AG10803 (cell line): ENCODE measurements at regions not wholly inside any gene's neighbourhood (a gene's known extent, or its start where the extent isn't known, plus 50 kb on each side); places are given as distances from the start of the nearest gene placed in this dataset.
A peak's percentile ranks its signal among the peaks of the same experiment; 100 is the strongest.
"Not testable (repeated sequence)": the region's sequence is repeated elsewhere in the genome, so short reads cannot be mapped to it uniquely, and the experiment has no call there.

Experiments used
- DNase-seq: peaks from one replicate; pipeline ENCODE4 v3.0.0; 2010; ENCODE audit warnings: low read depth
- H3K4me3 ChIP-seq: 2 replicates; pipeline ENCODE4 v1.5.1; 2011; ENCODE audit warnings: mild to moderate bottlenecking, low read length, control low read depth
- CTCF ChIP-seq: conservative IDR thresholded peaks from 2 replicates; pipeline ENCODE4 v1.5.1; 2011; ENCODE audit warnings: mild to moderate bottlenecking, low read length, control low read depth, inconsistent platforms

- no peak overlapping the region for H3K4me3 ChIP-seq
- DNase-seq, result no peak
- no peak for TF ChIP-seq CTCF
These were observed 101.5 kb downstream of the TENT5C start for GRCh38 chr1:117707371-117707770.

DNA sequence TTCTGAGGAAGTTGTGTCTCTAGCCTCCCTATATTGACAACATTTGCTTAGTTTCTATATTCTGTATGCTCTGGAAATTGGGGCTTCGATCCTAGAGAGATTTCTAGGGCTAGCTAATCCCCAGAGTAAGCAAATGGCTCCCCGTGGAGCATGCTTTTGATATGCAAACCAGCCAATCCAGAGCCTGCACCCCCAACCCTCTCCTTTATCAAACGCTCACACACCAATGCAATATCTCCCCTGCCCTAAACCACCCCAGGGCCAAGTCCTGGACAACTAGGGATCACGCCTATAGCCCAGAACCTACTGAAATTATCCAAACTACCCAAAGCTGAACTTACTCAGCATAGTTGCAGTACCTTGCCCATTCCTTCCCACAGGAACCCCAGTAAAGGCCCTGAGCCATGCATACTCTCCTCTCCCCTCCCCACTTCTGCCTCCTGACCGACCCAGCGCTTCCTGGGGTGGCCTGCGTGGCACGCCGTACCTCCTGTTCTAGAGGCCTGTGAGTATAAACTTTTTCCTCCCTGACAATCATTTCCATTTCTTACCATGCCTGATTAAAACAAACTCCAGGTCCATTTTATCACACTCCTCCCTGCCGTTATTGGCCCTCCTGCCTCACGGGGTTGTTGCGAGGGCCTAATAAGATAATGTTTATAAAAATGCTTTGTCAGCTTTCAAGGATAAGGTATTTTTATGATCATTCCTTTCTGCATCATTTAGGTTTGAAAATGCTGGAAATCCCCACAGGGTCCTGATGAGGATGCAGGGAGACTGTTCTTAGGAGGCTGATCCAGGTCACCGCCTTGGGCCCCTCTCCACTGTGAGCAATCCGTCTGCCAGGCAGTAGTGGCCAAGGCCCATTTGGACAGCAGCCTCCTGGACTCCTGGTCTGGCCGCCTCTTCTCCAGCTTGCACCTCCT lies 102.7 kb downstream of the TENT5C start:
- H3K4me3 ChIP-seq, result no peak overlapping the region
- DNase-seq, result no peak
- TF ChIP-seq CTCF, result no peak

- no peak for TF ChIP-seq CTCF
- DNase-seq, result no peak
- no peak overlapping the region for H3K4me3 ChIP-seq
These were observed 103.4 kb downstream of the TENT5C start for GRCh38 chr1:117709249-117709691.

- peak; percentile 29 for TF ChIP-seq CTCF
- DNase-seq, result no peak
- H3K4me3 ChIP-seq, result no peak overlapping the region
These were observed 104.9 kb downstream of the TENT5C start for GRCh38 chr1:117710710-117711109.

GRCh38 chr1:117712621-117713020 lies 106.8 kb downstream of the TENT5C start:
- no peak for TF ChIP-seq CTCF
- no peak overlapping the region for H3K4me3 ChIP-seq
- no peak for DNase-seq

- H3K4me3 ChIP-seq, result no peak overlapping the region
- TF ChIP-seq CTCF, result no peak
- no peak for DNase-seq
These were observed 108.7 kb downstream of the TENT5C start for GRCh38 chr1:117714546-117714945.

GRCh38 chr1:117716030-117716429 lies 110.2 kb downstream of the TENT5C start:
- not testable (repeated sequence) for H3K4me3 ChIP-seq, DNase-seq

DNA sequence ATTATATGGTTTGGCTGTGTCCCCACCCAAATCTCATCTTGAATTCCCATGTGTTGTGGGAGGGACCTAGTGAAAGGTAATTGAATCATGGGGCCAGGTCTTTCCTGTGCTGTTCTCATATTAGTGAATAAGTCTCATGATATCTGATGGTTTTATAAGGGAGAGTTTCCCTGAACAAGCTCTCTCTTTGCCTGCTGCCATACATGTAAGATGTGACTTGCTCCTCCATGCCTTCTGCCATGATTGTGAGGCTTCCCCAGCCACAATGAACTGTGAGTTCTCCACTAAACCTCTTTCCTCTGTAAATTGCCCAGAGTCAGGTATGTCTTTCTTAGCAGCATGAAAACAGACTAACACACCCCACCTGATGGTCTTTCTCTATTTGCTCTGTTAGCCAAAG lies 112.1 kb downstream of the TENT5C start:
- not testable (repeated sequence) for DNase-seq, H3K4me3 ChIP-seq

GRCh38 chr1:117718596-117718995 lies 112.7 kb downstream of the TENT5C start:
- DNase-seq, H3K4me3 ChIP-seq: not testable (repeated sequence)
